ENCODE measurements at regions not wholly inside any gene's neighbourhood (a gene's known extent, or its start where the extent isn't known, plus 50 kb on each side); places are given as distances from the start of the nearest gene placed in this dataset.

DNA sequence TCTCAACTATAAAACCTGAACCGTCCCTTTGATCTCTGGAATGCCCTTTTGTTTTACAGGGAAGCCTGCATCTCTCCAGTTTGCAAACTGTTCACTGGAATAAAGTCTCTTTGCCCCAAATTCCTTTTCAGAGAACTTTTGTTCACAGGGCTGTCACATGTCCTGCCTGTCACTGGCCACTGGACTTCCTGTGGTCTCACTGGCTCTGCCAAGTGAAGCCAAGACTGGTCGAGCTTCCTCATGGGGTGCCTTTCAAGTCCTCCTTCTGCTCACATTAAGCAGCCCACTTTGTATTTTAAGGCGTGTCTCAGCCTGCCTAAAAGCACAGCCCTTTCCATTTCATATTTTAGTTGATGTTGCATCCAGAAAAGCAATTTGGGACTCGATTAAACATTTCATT, 215.7 kb downstream of the KATNAL1 start:
- Mint-ChIP-seq H3K4me3 (ENCODE audit: unreplicated experiment) (no peak overlapping the region), H3K4me1 (ENCODE audit: insufficient read depth, unreplicated experiment) (no peaks in the 10 kb centered on the region), H3K27me3 (ENCODE audit: insufficient read depth, unreplicated experiment) (no peaks in the 10 kb centered on the region), H3K9me3 (ENCODE audit: unreplicated experiment) (no peaks in the 10 kb centered on the region), H3K27ac (ENCODE audit: low read depth, unreplicated experiment) (no peak overlapping the region), H3K36me3 (ENCODE audit: insufficient read depth, unreplicated experiment) (no peaks in the 10 kb centered on the region)
- POLR2A ChIA-PET = no interaction called here
- intact Hi-C loops (cut with micrococcal nuclease) = no loop called here
- TF ChIP-seq, protein P1, sequence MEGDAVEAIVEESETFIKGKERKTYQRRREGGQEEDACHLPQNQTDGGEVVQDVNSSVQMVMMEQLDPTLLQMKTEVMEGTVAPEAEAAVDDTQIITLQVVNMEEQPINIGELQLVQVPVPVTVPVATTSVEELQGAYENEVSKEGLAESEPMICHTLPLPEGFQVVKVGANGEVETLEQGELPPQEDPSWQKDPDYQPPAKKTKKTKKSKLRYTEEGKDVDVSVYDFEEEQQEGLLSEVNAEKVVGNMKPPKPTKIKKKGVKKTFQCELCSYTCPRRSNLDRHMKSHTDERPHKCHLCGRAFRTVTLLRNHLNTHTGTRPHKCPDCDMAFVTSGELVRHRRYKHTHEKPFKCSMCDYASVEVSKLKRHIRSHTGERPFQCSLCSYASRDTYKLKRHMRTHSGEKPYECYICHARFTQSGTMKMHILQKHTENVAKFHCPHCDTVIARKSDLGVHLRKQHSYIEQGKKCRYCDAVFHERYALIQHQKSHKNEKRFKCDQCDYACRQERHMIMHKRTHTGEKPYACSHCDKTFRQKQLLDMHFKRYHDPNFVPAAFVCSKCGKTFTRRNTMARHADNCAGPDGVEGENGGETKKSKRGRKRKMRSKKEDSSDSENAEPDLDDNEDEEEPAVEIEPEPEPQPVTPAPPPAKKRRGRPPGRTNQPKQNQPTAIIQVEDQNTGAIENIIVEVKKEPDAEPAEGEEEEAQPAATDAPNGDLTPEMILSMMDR (IDR thresholded peaks at IDR 0.05; ENCODE audit: unreplicated experiment) = no peak
- DNase-seq (ENCODE audit: unreplicated experiment) = no peak
- no TSS peak for BruUV-seq (replicated peaks)
- CTCF ChIA-PET = no interaction called here

GRCh38 chr13:30091035-30091434, 216.3 kb downstream of the KATNAL1 start:
- Mint-ChIP-seq H3K36me3 (ENCODE audit: insufficient read depth, unreplicated experiment) (no peaks in the 10 kb centered on the region), H3K4me3 (ENCODE audit: unreplicated experiment) (no peak overlapping the region), H3K27me3 (ENCODE audit: insufficient read depth, unreplicated experiment) (no peaks in the 10 kb centered on the region), H3K27ac (ENCODE audit: low read depth, unreplicated experiment) (no peak overlapping the region), H3K9me3 (ENCODE audit: unreplicated experiment) (no peaks in the 10 kb centered on the region), H3K4me1 (ENCODE audit: insufficient read depth, unreplicated experiment) (no peaks in the 10 kb centered on the region)
- intact Hi-C loops (cut with micrococcal nuclease) = no loop called here
- ChIA-PET CTCF (no interaction called here), POLR2A (interaction anchor here (1.5 kb wide), 1 partner anchor 241 kb away, joined by 3 read pairs; the partner anchor contains the start of gene UBL3)
- BruUV-seq (replicated peaks) = no TSS peak
- no peak for DNase-seq (ENCODE audit: unreplicated experiment)
- TF ChIP-seq, protein P1 (IDR thresholded peaks at IDR 0.05; ENCODE audit: unreplicated experiment) = no peak

DNA sequence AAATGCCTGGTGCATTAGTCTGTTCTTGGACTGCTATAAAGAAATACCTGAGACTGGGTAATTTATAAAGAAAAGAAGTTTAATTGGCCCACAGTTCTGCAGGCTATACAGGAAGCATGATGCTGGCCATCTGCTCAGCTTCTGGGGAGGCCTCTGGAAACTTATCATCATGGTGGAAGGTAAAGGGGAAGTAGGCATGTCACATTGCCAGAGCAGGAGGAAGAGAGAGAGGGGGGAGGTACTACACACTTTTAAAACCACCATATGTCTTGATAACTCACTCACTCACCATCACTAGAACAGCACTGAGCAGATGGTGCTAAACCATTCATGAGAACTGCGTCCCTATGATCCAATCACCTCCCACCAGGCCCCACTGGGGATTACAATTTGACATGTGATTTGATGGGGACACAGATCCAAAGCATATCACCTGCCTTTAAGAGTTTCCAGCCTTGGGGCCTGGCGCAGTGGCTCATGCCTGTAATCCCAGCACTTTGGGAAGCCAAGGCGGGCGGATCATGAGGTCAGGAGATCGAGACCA, 219.0 kb downstream of the KATNAL1 start:
- intact Hi-C loops (cut with micrococcal nuclease) = no loop called here
- H3K36me3 Mint-ChIP-seq (ENCODE audit: insufficient read depth, unreplicated experiment) = no peaks in the 10 kb centered on the region
- no peak for DNase-seq (ENCODE audit: unreplicated experiment)
- TF ChIP-seq, protein P1 (IDR thresholded peaks at IDR 0.05; ENCODE audit: unreplicated experiment) = no peak
- H3K27me3 Mint-ChIP-seq (ENCODE audit: insufficient read depth, unreplicated experiment) = no peaks in the 10 kb centered on the region
- no TSS peak for BruUV-seq (replicated peaks)
- no peaks in the 10 kb centered on the region for H3K9me3 Mint-ChIP-seq (ENCODE audit: unreplicated experiment)
- CTCF ChIA-PET = no interaction called here
- no peak overlapping the region for H3K4me3 Mint-ChIP-seq (ENCODE audit: unreplicated experiment)
- no peaks in the 10 kb centered on the region for H3K4me1 Mint-ChIP-seq (ENCODE audit: insufficient read depth, unreplicated experiment)
- POLR2A ChIA-PET = no interaction called here
- H3K27ac Mint-ChIP-seq (ENCODE audit: low read depth, unreplicated experiment) = no peak overlapping the region

DNA sequence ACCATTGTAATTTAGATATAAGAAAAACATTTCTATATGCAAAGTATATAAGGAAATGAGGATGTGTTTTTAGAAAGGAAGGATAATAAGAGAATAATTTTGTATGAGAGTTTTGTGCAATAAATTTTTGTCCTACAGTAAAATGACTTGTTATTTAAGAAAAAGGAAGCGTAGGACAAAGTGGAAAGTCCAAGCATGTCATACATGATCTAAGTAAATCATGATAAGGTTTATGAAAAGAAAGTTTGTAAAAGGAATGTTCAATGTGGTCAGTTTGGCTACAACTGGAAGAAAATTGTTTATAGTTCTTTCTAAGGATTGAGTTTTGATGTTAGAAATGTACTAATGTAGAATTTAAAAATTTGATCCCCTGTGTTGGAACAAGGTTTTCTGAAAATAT, 222.3 kb downstream of the KATNAL1 start:
- CTCF ChIA-PET = no interaction called here
- no peaks in the 10 kb centered on the region for H3K4me1 Mint-ChIP-seq (ENCODE audit: insufficient read depth, unreplicated experiment)

More for the DNA sequence above, 222.3 kb downstream of the KATNAL1 start:
- TF ChIP-seq, protein P1 (IDR thresholded peaks at IDR 0.05; ENCODE audit: unreplicated experiment) = no peak
- Mint-ChIP-seq H3K27me3 (ENCODE audit: insufficient read depth, unreplicated experiment) (no peaks in the 10 kb centered on the region), H3K4me3 (ENCODE audit: unreplicated experiment) (no peak overlapping the region), H3K36me3 (ENCODE audit: insufficient read depth, unreplicated experiment) (no peaks in the 10 kb centered on the region), H3K27ac (ENCODE audit: low read depth, unreplicated experiment) (no peak overlapping the region), H3K9me3 (ENCODE audit: unreplicated experiment) (no peaks in the 10 kb centered on the region)
- no TSS peak for BruUV-seq (replicated peaks)
- POLR2A ChIA-PET = no interaction called here
- DNase-seq (ENCODE audit: unreplicated experiment) = no peak
- intact Hi-C loops (cut with micrococcal nuclease) = no loop called here

Data from MCF 10A (cell line).